GM12878 (cell line): ENCODE measurements at regions not wholly inside any gene's neighbourhood (a gene's known extent, or its start where the extent isn't known, plus 50 kb on each side); places are given as distances from the start of the nearest gene placed in this dataset.

Experiments used
- CBX3 ChIP-seq: fragments of 200-600 bp; sonication (generic); IDR thresholded peaks from 2 replicates; pipeline ENCODE4 v1.6.1; 2016; ENCODE audit warnings: low read depth, borderline replicate concordance
- CEBPB ChIP-seq, 2 experiments: fragments of 150-350 bp in 1 of 2; IDR thresholded peaks; 2 replicates each; pipeline ENCODE4 v1.6.1; 2012 to 2014; ENCODE audit warnings: low read depth in 2 of 2, low read length in 2 of 2, borderline replicate concordance in 1 of 2, inconsistent platforms in 1 of 2
- CHD1 ChIP-seq: IDR thresholded peaks from 2 replicates; pipeline ENCODE4 v1.6.1; 2012; ENCODE audit warnings: low read depth, low read length, improper control_type of control experiment
- CTCF ChIP-seq, 3 experiments: IDR thresholded peaks in 2 of 3; conservative IDR thresholded peaks in 1 of 3; 2 replicates each; pipeline ENCODE4 v1.5.1; 2011; ENCODE audit warnings: low read depth in 3 of 3, low read length in 3 of 3, mild to moderate bottlenecking in 3 of 3, control low read depth in 2 of 3, moderate library complexity in 2 of 3, inconsistent platforms in 1 of 3, mixed read lengths in 1 of 3; ENCODE audit not compliant: control insufficient read depth in 2 of 3, insufficient read depth in 1 of 3; ENCODE audit errors: extremely low read depth in 1 of 3
- E2F4 ChIP-seq: IDR thresholded peaks from 2 replicates; pipeline ENCODE4 v1.6.1; 2012; ENCODE audit warnings: low read depth, low read length, improper control_type of control experiment
- EP300 ChIP-seq, 2 experiments: fragments of 150-350 bp in 1 of 2; IDR thresholded peaks; 2 replicates each; pipeline ENCODE4 v1.6.1; 2011 to 2012; ENCODE audit warnings: low read depth in 2 of 2, low read length in 2 of 2, borderline replicate concordance in 1 of 2, improper control_type of control experiment in 1 of 2, inconsistent platforms in 1 of 2; ENCODE audit not compliant: control insufficient read depth in 1 of 2
- GABPA ChIP-seq: IDR thresholded peaks from 2 replicates; pipeline ENCODE4 v1.6.1; 2014; ENCODE audit warnings: antibody characterized with exemption, low read depth, mild to moderate bottlenecking, inconsistent platforms
- NRF1 ChIP-seq: conservative IDR thresholded peaks from 2 replicates; pipeline ENCODE4 v1.6.1; 2011; ENCODE audit warnings: mild to moderate bottlenecking, low read depth, low read length, improper control_type of control experiment
- POLR2A ChIP-seq: IDR thresholded peaks from 2 replicates; pipeline ENCODE4 v1.6.1; 2011; ENCODE audit warnings: low read depth, mild to moderate bottlenecking, low read length
- RUNX3 ChIP-seq: IDR thresholded peaks from 2 replicates; pipeline ENCODE4 v1.6.1; 2012; ENCODE audit warnings: low read length, inconsistent platforms

- TF ChIP-seq CTCF (IDR thresholded peaks at IDR 0.05 in 2 of 3, conservative IDR thresholded peaks at IDR 0.05 in 1 of 3; ENCODE audit: control insufficient read depth in 2 of 3, extremely low read depth in 1 of 3, insufficient read depth in 1 of 3, low read depth in 3 of 3, low read length in 3 of 3) (no peak), NRF1 (no peak), E2F4 (no peak), GABPA (no peak), CEBPB (IDR thresholded peaks at IDR 0.05; ENCODE audit: borderline replicate concordance in 1 of 2, low read depth in 2 of 2, low read length in 2 of 2) (no peak), CHD1 (no peak), CBX3 (no peak), RUNX3 (no peak), POLR2A (no peak), EP300 (IDR thresholded peaks at IDR 0.05; ENCODE audit: borderline replicate concordance in 1 of 2, control insufficient read depth in 1 of 2, low read depth in 2 of 2, low read length in 2 of 2) (no peak)
These were observed 51.1 kb upstream of the SOX9 start for GRCh38 chr17:72069586-72070202.
